Heart right ventricle (tissue), 16 donors: ENCODE measurements at regions not wholly inside any gene's neighbourhood (a gene's known extent, or its start where the extent isn't known, plus 50 kb on each side); places are given as distances from the start of the nearest gene placed in this dataset.

Experiments
- ATAC-seq, 8 donors: fragments of 200-7000 bp; cut with Tn5 transposase; one replicate each; pipeline ENCODE4 v1.9.1; 2020; ENCODE audit warnings: mild to moderate bottlenecking in 8 of 8, moderate library complexity in 8 of 8, moderate number of reproducible peaks in 1 of 8
- DNase-seq, 2 donors: peaks; one replicate each; pipeline ENCODE4 v3.0.0-alpha.2; 2020
- H3K27ac ChIP-seq, 10 donors: fragments of 200-600 bp; sonication (generic) in 2 of 10; one replicate each; pipeline versions ENCODE4 v1.5.0 to v1.8.0; 2020 to 2022; ENCODE audit warnings: mild to moderate bottlenecking in 3 of 10
- H3K27me3 ChIP-seq, 7 donors: fragments of 200-600 bp; one replicate each; pipeline ENCODE4 v1.8.0; 2021 to 2022; ENCODE audit warnings: mild to moderate bottlenecking in 2 of 7
- H3K36me3 ChIP-seq, 9 donors: fragments of 200-600 bp; sonication (generic) in 1 of 9; one replicate each; pipeline versions ENCODE4 v1.5.0 to v1.8.0; 2020 to 2022; ENCODE audit warnings: mild to moderate bottlenecking in 2 of 9
- H3K4me1 ChIP-seq, 9 donors: fragments of 200-600 bp; sonication (generic) in 1 of 9; one replicate each; pipeline versions ENCODE4 v1.5.0 to v1.8.0; 2020 to 2022; ENCODE audit warnings: mild to moderate bottlenecking in 4 of 9
- H3K4me3 ChIP-seq, 10 donors: fragments of 200-600 bp; sonication (generic) in 2 of 10; one replicate each; pipeline versions ENCODE4 v1.5.0 to v1.8.0; 2020 to 2022; ENCODE audit warnings: mild to moderate bottlenecking in 7 of 10, moderate library complexity in 2 of 10
- H3K9me3 ChIP-seq, 11 donors: fragments of 200-600 bp in 10 of 11; sonication (generic) in 2 of 11; one replicate each; pipeline versions ENCODE4 v1.5.0 to v1.8.0; 2013 to 2022; ENCODE audit warnings: mild to moderate bottlenecking in 2 of 11, control low read depth in 1 of 11, moderate library complexity in 1 of 11
- WGBS, 2 donors: extraction: QIAGEN DNeasy Blood & Tissue Kit; methylation state at CpG; one replicate each; pipeline ENCODE4 v1.1.7; 2013; ENCODE audit warnings: inconsistent platforms in 1 of 2; 5-methylcytosine and 5-hydroxymethylcytosine counted together
- intact Hi-C, 10 donors: fragments of 100-400 bp; cut with DNase I; formaldehyde crosslinking; loops; one replicate each; pipeline versions ENCODE4 v1.11.1 to v1.14.2; 2022
- TF ChIP-seq, protein P1 (sequence below), 9 donors: fragments of 200-600 bp; sonication (generic) in 2 of 9; IDR thresholded peaks; one replicate each; pipeline versions ENCODE4 v1.5.0 to v1.8.0; 2021 to 2022; ENCODE audit warnings: antibody characterized with exemption in 9 of 9, mild to moderate bottlenecking in 5 of 9, moderate library complexity in 1 of 9
- donor health status: Arrhythmogenic right ventricular cardiomyopathy.
- donor health status: ischemic (EF 13 %, LVEDD 7.1; RV severe dilation, severe dysfunction).
- donor health status: healthy with polysubstance abuse.
- donor health status: DM: no; HTN: yes; CAD: no.
- donor health status: DM: no; HTN: no; CAD: no.
- donor health status: ischemic (EF 25% LVEDD 6.9; RV normal size, moderate dysfunction).
- donor health status: ischemic (EF 25% LVEDD 5.7; RV mildly dilated, moderate dysfunction).
- donor health status: healthy.
- donor health status: DM: yes; HTN: yes; CAD: no.
- donor health status: Ischemic cardiomyopathy.
- donor health status: ischemic (EF 35%, LVEDD 5.7; RV mildly dilated, moderate dysfunction).
- donor health status: nonischemic (EF 11% LVEDD 7.7; RV severe dilation, severe dysfunction).
- donor health status: DM: yes; HTN: yes; CAD: no.
- donor health status: PGD.
- donor health status: ischemic (EF 29% LVEDD 5.4; RV normal size, mild dysfunction).
- donor health status: nonischemic (EF 23%, LVEDD 6.1; RV moderate dilation, normal function).

DNA sequence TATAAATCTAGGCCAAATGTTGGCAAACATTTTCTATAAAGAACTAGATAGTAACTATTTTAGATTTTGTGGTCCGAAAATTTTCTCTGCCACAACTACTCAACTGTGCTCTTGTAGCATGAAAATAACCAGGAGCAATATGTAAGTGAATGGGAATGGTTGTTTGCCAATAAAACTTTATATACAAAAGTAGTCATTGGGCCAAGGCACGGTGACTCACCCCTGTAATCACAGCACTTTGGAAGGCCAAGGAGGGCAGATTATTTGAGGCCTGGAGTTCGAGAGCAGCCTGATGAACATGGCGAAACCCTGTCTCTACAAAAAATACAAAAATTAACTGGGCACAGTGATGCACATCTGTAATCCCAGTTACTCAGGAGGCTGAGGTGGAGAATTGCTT lies 617.1 kb downstream of the EPM2A start:
- 87 to 93% methylated on average over 4 of the region's 4 CpGs for WGBS, 2 donors
- Histone ChIP-seq H3K36me3 (no peaks in the 10 kb centered on the region), H3K9me3 (peaks cover 0 to 13% (median 5%) of the 10 kb centered on the region in 11 donors), H3K27ac (no peak overlapping the region), H3K4me3 (no peak overlapping the region), H3K4me1 (peaks cover 0 to 4% (median 0%) of the 10 kb centered on the region in 9 donors), H3K27me3 (no peaks in the 10 kb centered on the region)
- intact Hi-C loops = no loop called here
- TF ChIP-seq, protein P1, sequence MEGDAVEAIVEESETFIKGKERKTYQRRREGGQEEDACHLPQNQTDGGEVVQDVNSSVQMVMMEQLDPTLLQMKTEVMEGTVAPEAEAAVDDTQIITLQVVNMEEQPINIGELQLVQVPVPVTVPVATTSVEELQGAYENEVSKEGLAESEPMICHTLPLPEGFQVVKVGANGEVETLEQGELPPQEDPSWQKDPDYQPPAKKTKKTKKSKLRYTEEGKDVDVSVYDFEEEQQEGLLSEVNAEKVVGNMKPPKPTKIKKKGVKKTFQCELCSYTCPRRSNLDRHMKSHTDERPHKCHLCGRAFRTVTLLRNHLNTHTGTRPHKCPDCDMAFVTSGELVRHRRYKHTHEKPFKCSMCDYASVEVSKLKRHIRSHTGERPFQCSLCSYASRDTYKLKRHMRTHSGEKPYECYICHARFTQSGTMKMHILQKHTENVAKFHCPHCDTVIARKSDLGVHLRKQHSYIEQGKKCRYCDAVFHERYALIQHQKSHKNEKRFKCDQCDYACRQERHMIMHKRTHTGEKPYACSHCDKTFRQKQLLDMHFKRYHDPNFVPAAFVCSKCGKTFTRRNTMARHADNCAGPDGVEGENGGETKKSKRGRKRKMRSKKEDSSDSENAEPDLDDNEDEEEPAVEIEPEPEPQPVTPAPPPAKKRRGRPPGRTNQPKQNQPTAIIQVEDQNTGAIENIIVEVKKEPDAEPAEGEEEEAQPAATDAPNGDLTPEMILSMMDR (IDR thresholded peaks at IDR 0.05) = no peak
- DNase-seq (no peak), ATAC-seq (no peak)

DNA sequence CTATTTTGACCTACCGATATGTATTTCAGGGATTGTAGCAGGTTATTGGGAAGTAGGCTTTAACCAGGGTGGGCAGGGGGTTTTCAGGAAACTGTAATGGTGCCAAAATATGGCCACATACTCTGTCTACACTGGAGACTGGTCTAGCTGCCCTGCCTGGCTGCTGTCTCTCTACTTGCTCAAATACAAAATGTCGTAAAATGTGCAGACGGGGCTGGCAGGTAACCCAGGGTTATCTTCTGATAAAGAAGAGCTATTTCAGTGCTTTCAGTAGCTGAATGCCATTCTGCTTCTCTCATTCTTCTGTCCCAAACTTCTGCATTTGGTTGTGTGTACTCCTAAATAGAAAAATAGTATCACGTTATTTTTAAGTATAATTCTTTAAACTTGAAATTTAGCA lies 616.2 kb downstream of the EPM2A start:
- peak in 3 of 8 donors; percentile 39 to 91 (median 50) for ATAC-seq
- TF ChIP-seq, protein P1 (IDR thresholded peaks at IDR 0.05) = no peak
- Histone ChIP-seq H3K36me3 (no peaks in the 10 kb centered on the region), H3K27me3 (no peaks in the 10 kb centered on the region), H3K4me3 (no peak overlapping the region), H3K9me3 (peaks cover 0 to 13% (median 5%) of the 10 kb centered on the region in 11 donors), H3K4me1 (peaks cover 0 to 4% (median 0%) of the 10 kb centered on the region in 9 donors), H3K27ac (peak overlapping the region in 2 of 10 donors; percentile 0 to 7)
- WGBS, 2 donors = 52 to 55% methylated on average over 4 of the region's 4 CpGs
- peak in 1 of 2 donors; percentile 4 for DNase-seq
- intact Hi-C loops = no loop called here

DNA sequence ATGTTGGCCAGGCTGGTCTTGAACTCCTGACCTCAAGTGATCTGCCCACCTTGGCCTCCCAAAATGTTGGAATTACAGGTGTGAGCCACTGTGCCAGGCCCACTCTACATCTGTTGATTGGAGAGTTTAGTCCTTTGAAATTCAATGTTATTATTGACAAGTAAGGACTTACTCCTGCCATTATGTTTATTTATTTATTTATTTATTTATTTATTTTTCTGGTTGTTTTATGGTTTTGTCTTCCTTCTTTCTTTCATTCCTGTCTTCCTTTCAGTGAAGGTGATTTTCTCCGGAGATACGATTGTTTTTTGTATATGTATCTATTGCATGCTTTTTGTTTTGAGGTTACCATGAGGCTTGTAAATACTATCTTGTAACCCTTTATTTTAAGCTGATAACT lies 602.6 kb downstream of the EPM2A start:
- intact Hi-C loops = loop anchor here in 2 of 10 donors (10.0 kb wide), 1 partner anchor 548 kb away; no protein-coding TSS in a partner anchor
- Histone ChIP-seq H3K4me1 (no peaks in the 10 kb centered on the region), H3K27me3 (no peaks in the 10 kb centered on the region), H3K4me3 (no peak overlapping the region), H3K9me3 (peaks cover 0 to 10% (median 0%) of the 10 kb centered on the region in 11 donors), H3K27ac (no peak overlapping the region), H3K36me3 (no peaks in the 10 kb centered on the region)
- no peak for DNase-seq
- TF ChIP-seq, protein P1 (IDR thresholded peaks at IDR 0.05) = no peak
- no peak for ATAC-seq
- 94 to 100% methylated on average over 2 of the region's 2 CpGs for whole genome bisulfite sequencing, 2 donors

DNA sequence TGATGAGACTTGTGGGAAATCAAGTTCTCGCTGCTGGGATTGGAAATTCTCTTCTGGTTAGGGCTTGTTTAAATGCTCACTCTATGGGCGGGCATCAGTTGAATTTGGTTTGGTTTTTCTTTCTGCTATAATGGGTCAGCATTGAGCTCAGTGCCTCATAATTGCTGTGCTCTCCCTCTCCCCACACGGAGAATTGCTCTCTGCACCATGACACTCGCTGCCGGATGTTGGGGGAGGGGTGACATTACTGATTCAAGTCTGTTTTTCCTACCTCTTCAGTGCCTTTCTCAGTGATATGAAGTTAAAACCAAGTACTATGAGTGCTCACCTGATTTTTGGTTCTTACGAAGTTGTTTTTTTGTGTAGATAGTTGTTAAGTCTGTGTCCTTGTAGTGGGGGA lies 599.6 kb downstream of the EPM2A start:
- H3K27me3 ChIP-seq = no peaks in the 10 kb centered on the region
- TF ChIP-seq, protein P1 (IDR thresholded peaks at IDR 0.05) = no peak
- DNase-seq (no peak), ATAC-seq (no peak)
- no peaks in the 10 kb centered on the region for H3K36me3 ChIP-seq
- no peaks in the 10 kb centered on the region for H3K9me3 ChIP-seq
- H3K4me3 ChIP-seq = no peak overlapping the region
- no peaks in the 10 kb centered on the region for H3K4me1 ChIP-seq
- intact Hi-C loops = loop anchor here in 2 of 10 donors (10.0 kb wide), 1 partner anchor 551 kb away; no protein-coding TSS in a partner anchor
- WGBS, 2 donors = 89% methylated on average over 6 of the region's 6 CpGs
- no peak overlapping the region for H3K27ac ChIP-seq
